AG10803 (cell line): ENCODE measurements at regions not wholly inside any gene's neighbourhood (a gene's known extent, or its start where the extent isn't known, plus 50 kb on each side); places are given as distances from the start of the nearest gene placed in this dataset.

Experiments used
- DNase-seq: peaks from one replicate; pipeline ENCODE4 v3.0.0; 2010; ENCODE audit warnings: low read depth
- H3K4me3 ChIP-seq: 2 replicates; pipeline ENCODE4 v1.5.1; 2011; ENCODE audit warnings: mild to moderate bottlenecking, low read length, control low read depth
- CTCF ChIP-seq: conservative IDR thresholded peaks from 2 replicates; pipeline ENCODE4 v1.5.1; 2011; ENCODE audit warnings: mild to moderate bottlenecking, low read length, control low read depth, inconsistent platforms

- DNase-seq = no peak
- TF ChIP-seq CTCF = no peak
- H3K4me3 ChIP-seq = no peak overlapping the region
Observed at GRCh38 chr15:101568821-101569555, 79.5 kb upstream of the PCSK6 start.

- H3K4me3 ChIP-seq = no peak overlapping the region
- DNase-seq = no peak
- TF ChIP-seq CTCF = no peak
Observed at GRCh38 chr15:101568309-101568708, 78.8 kb upstream of the PCSK6 start.

GRCh38 chr15:101566748-101567488 is 77.4 kb upstream of the PCSK6 start:
- H3K4me3 ChIP-seq = no peak overlapping the region
- TF ChIP-seq CTCF = no peak
- no peak for DNase-seq

- DNase-seq = no peak
- H3K4me3 ChIP-seq = no peak overlapping the region
- no peak for TF ChIP-seq CTCF
Observed at GRCh38 chr15:101565377-101565776, 75.9 kb upstream of the PCSK6 start.

- DNase-seq = no peak
- H3K4me3 ChIP-seq = no peak overlapping the region
- no peak for TF ChIP-seq CTCF
Observed at GRCh38 chr15:101563176-101563796, 73.8 kb upstream of the PCSK6 start.

- TF ChIP-seq CTCF = no peak
- no peak for DNase-seq
- H3K4me3 ChIP-seq = no peak overlapping the region
Observed at GRCh38 chr15:101562428-101563059, 73.0 kb upstream of the PCSK6 start.
